IMR-90 (cell line): ENCODE measurements at regions not wholly inside any gene's neighbourhood (a gene's known extent, or its start where the extent isn't known, plus 50 kb on each side); places are given as distances from the start of the nearest gene placed in this dataset.

Source experiments
- ATAC-seq: fragments of 200-7000 bp; cut with Tn5 transposase; 2 replicates; pipeline ENCODE4 v1.9.1; 2020; ENCODE audit warnings: low read depth, mild to moderate bottlenecking, moderate library complexity
- BruUV-seq: library from RNA; stranded (reverse); fragments of 400-500 nt; replicated peaks from 2 replicates; lab custom pipeline; 2021; lab: Mats Ljungman, UMichigan
- CTCF ChIA-PET: fragments of 300-600 bp; formaldehyde crosslinking; extraction: SDS; loops from one replicate; lab custom pipeline; 2021; ENCODE audit warnings: antibody characterized with exemption; lab: Yijun Ruan, JAX
- POLR2A ChIA-PET: fragments of 300-600 bp; sonication (Branson Sonifier 250); formaldehyde crosslinking; loops from one replicate; lab custom pipeline; 2022; ENCODE audit warnings: antibody characterized with exemption; ENCODE audit not compliant: unreplicated experiment; lab: Charles Lee
- DNase-seq: peaks from one replicate; pipeline ENCODE4 v3.0.0; 2013
- H2AFZ ChIP-seq: replicated peaks from 2 replicates; pipeline ENCODE3; 2013; ENCODE audit warnings: low read length, mild to moderate bottlenecking; ENCODE audit not compliant: poor library complexity
- H2AK5ac ChIP-seq: 2 replicates; pipeline ENCODE4 v1.6.1; 2013; ENCODE audit warnings: low read depth, low read length, inconsistent platforms
- H2AK9ac ChIP-seq: replicated peaks from 2 replicates; pipeline ENCODE3; 2013; ENCODE audit warnings: mild to moderate bottlenecking, low read depth, low read length, moderate library complexity; ENCODE audit not compliant: poor library complexity
- H2BK120ac ChIP-seq: 2 replicates; pipeline ENCODE4 v1.6.1; 2013; ENCODE audit warnings: low read depth, low read length, inconsistent platforms
- H2BK15ac ChIP-seq: 3 replicates; pipeline ENCODE4 v1.6.1; 2013; ENCODE audit warnings: low read depth, low read length, inconsistent platforms
- H2BK20ac ChIP-seq: 2 replicates; pipeline ENCODE4 v1.6.1; 2013; ENCODE audit warnings: low read depth, mild to moderate bottlenecking, inconsistent platforms, low read length, moderate library complexity
- H2BK5ac ChIP-seq: 2 replicates; pipeline ENCODE4 v1.6.1; 2013; ENCODE audit warnings: mild to moderate bottlenecking, low read depth, low read length, inconsistent platforms; ENCODE audit not compliant: poor library complexity, severe bottlenecking
- H3K14ac ChIP-seq: replicated peaks from 2 replicates; pipeline ENCODE4 v1.6.1; 2013; ENCODE audit warnings: low read depth, low read length, inconsistent platforms
- H3K18ac ChIP-seq: 2 replicates; pipeline ENCODE4 v1.6.1; 2013; ENCODE audit warnings: low read depth, low read length, control low read depth
- H3K23ac ChIP-seq: 2 replicates; pipeline ENCODE4 v1.6.1; 2013; ENCODE audit warnings: low read depth, low read length, inconsistent platforms
- H3K27ac ChIP-seq: 2 replicates; pipeline ENCODE4 v1.5.1; 2013; ENCODE audit warnings: mild to moderate bottlenecking, control low read depth, low read length; ENCODE audit not compliant: insufficient read depth
- H3K27me3 ChIP-seq: 2 replicates; pipeline ENCODE4 v1.6.1; 2013; ENCODE audit warnings: low read length; ENCODE audit not compliant: control insufficient read depth, insufficient read depth
- H3K36me3 ChIP-seq: 2 replicates; pipeline ENCODE4 v1.6.1; 2013; ENCODE audit warnings: low read length, mixed read lengths; ENCODE audit not compliant: control insufficient read depth, insufficient read depth
- H3K4ac ChIP-seq: 2 replicates; pipeline ENCODE4 v1.6.1; 2013; ENCODE audit warnings: low read depth, low read length, inconsistent platforms
- H3K4me1 ChIP-seq: 2 replicates; pipeline ENCODE4 v1.6.1; 2013; ENCODE audit warnings: low read length, mixed read lengths; ENCODE audit not compliant: control insufficient read depth, insufficient read depth
- H3K4me2 ChIP-seq: 2 replicates; pipeline ENCODE4 v1.6.1; 2013; ENCODE audit warnings: low read depth, mild to moderate bottlenecking, control low read depth, low read length, moderate library complexity
- H3K4me3 ChIP-seq: 2 replicates; pipeline ENCODE4 v1.5.1; 2013; ENCODE audit warnings: low read depth, mild to moderate bottlenecking, control low read depth, low read length, moderate library complexity; ENCODE audit not compliant: insufficient read depth
- H3K56ac ChIP-seq: 2 replicates; pipeline ENCODE4 v1.6.1; 2013; ENCODE audit warnings: low read length, inconsistent platforms; ENCODE audit not compliant: insufficient read depth; ENCODE audit errors: extremely low read depth
- H3K79me1 ChIP-seq, 2 experiments: 2 replicates each; pipeline ENCODE4 v1.6.1; 2013; ENCODE audit warnings: low read length in 2 of 2, inconsistent platforms in 1 of 2, low read depth in 1 of 2
- H3K9ac ChIP-seq: 2 replicates; pipeline ENCODE4 v1.6.1; 2013; ENCODE audit warnings: low read depth, low read length, control low read depth
- H3K9me1 ChIP-seq: 2 replicates; pipeline ENCODE4 v1.6.1; 2013; ENCODE audit warnings: low read length, inconsistent platforms; ENCODE audit not compliant: insufficient read depth
- H3K9me3 ChIP-seq: 2 replicates; pipeline ENCODE4 v1.6.1; 2013; ENCODE audit warnings: low read length; ENCODE audit not compliant: control insufficient read depth, insufficient read depth
- H4K20me1 ChIP-seq: 2 replicates; pipeline ENCODE4 v1.6.1; 2013; ENCODE audit warnings: low read length, inconsistent platforms; ENCODE audit not compliant: insufficient read depth
- H4K5ac ChIP-seq: 2 replicates; pipeline ENCODE4 v1.6.1; 2013; ENCODE audit warnings: mild to moderate bottlenecking, low read depth, low read length, control low read depth
- H4K8ac ChIP-seq, 2 experiments: 2 replicates each; pipeline ENCODE4 v1.6.1; 2013; ENCODE audit warnings: low read depth in 2 of 2, low read length in 2 of 2, control low read depth in 1 of 2, inconsistent platforms in 1 of 2
- H4K91ac ChIP-seq: 2 replicates; pipeline ENCODE4 v1.6.1; 2013; ENCODE audit warnings: low read depth, low read length, inconsistent platforms; ENCODE audit not compliant: insufficient read depth
- NFE2L2 ChIP-seq: fragments of 150-350 bp; IDR thresholded peaks from 2 replicates; pipeline ENCODE4 v1.6.1; 2016; ENCODE audit warnings: low read depth, mild to moderate bottlenecking, low read length
- RAD21 ChIP-seq: IDR thresholded peaks from 2 replicates; pipeline ENCODE4 v1.6.1; 2012; ENCODE audit warnings: low read length, improper control_type of control experiment
- RCOR1 ChIP-seq: IDR thresholded peaks from 2 replicates; pipeline ENCODE4 v1.6.1; 2012; ENCODE audit warnings: mild to moderate bottlenecking, low read length, improper control_type of control experiment; ENCODE audit not compliant: insufficient replicate concordance
- SMC3 ChIP-seq: fragments of 150-350 bp; IDR thresholded peaks from 2 replicates; pipeline ENCODE4 v1.6.1; 2016; ENCODE audit warnings: low read depth, mild to moderate bottlenecking, antibody characterized with exemption, low read length, moderate library complexity
- WGBS, 2 experiments: methylation state at CpG; one replicate each; pipeline versions ENCODE4 v1.1.5 to v1.1.7; 2013; ENCODE audit warnings: missing lambda C conversion rate in 2 of 2; ENCODE audit not compliant: insufficient read length in 1 of 2; ENCODE audit errors: extremely low coverage in 2 of 2; 5-methylcytosine and 5-hydroxymethylcytosine counted together
- dilution Hi-C: fragments of 300-500 bp; cut with HindIII; formaldehyde crosslinking; loops from one replicate; pipeline ENCODE4 v1.14.3; 2018; ENCODE audit warnings: low sequenced_read_pairs; ENCODE audit not compliant: unreplicated experiment
- in situ Hi-C: fragments of 300-500 bp; cut with MboI; formaldehyde crosslinking; loops from 3 replicates; pipeline ENCODE4 v1.14.3; 2019; ENCODE audit warnings: low sequenced_read_pairs, inconsistent platforms, mixed read lengths
- intact Hi-C: fragments of 100-400 bp; cut with micrococcal nuclease; formaldehyde crosslinking; loops from 2 replicates; pipeline ENCODE4 v1.10.0; 2022

- peak; percentile 84 for TF ChIP-seq NFE2L2
- TF ChIP-seq SMC3: no peak
Measured at GRCh38 chr2:173574324-173575112, 219.8 kb downstream of the CDCA7 start (continued).

- no peak overlapping the region for H3K27ac ChIP-seq
- H3K56ac ChIP-seq: no peak overlapping the region
- no peaks in the 10 kb centered on the region; the same call in 1 of the 2 replicates for H3K27me3 ChIP-seq
- H3K4me2 ChIP-seq: no peak overlapping the region
- no peak for DNase-seq
- H4K91ac ChIP-seq: no peak overlapping the region
- H3K4me3 ChIP-seq: no peak overlapping the region
- H3K36me3 ChIP-seq: no peaks in the 10 kb centered on the region
- H3K4ac ChIP-seq: no peak overlapping the region
- H3K9me3 ChIP-seq: no peaks in the 10 kb centered on the region
- H3K4me1 ChIP-seq: no peaks in the 10 kb centered on the region
- in situ Hi-C loops: loop anchor here (25.0 kb wide), 1 partner anchor 759 kb away; the partner anchor contains the start of gene SP9
- BruUV-seq: no TSS peak
- no peak for ATAC-seq
- no peak overlapping the region for H3K23ac ChIP-seq
- 100% methylated on average over 6 of the region's 8 CpGs; no CpG with 5 or more reads in 1 of the 2 experiments for WGBS, 2 experiments
- no peak overlapping the region for H2AFZ ChIP-seq
- H4K5ac ChIP-seq: no peak overlapping the region
- H2BK15ac ChIP-seq: no peak overlapping the region
- H4K8ac ChIP-seq: no peak overlapping the region
- intact Hi-C loops: loop anchor here (10.0 kb wide), 2 partner anchors 306 to 476 kb away; no protein-coding TSS in a partner anchor
- H2BK120ac ChIP-seq: no peak overlapping the region
- H3K14ac ChIP-seq: no peak overlapping the region
- no peak overlapping the region for H3K9ac ChIP-seq
- TF ChIP-seq RCOR1 (no peak), RAD21 (no peak)
- no peaks in the 10 kb centered on the region for H3K9me1 ChIP-seq
- no peak overlapping the region for H2BK5ac ChIP-seq
- no peak overlapping the region for H2BK20ac ChIP-seq
- POLR2A ChIA-PET: no interaction called here
- H4K20me1 ChIP-seq: no peaks in the 10 kb centered on the region
- H3K18ac ChIP-seq: no peak overlapping the region
- H3K79me1 ChIP-seq: no peaks in the 10 kb centered on the region
- CTCF ChIA-PET: interaction anchor here (0.5 to 0.6 kb wide), 2 partner anchors 130 to 609 kb away, joined by 3 to 4 read pairs; no protein-coding TSS in a partner anchor
- dilution Hi-C loops: no loop called here
- no peak overlapping the region for H2AK5ac ChIP-seq
- H2AK9ac ChIP-seq: no peak overlapping the region
Measured at GRCh38 chr2:173578404-173579107, 223.9 kb downstream of the CDCA7 start.
